Stimulated activated CD8-positive, alpha-beta memory T cell treated with anti-CD3 and anti-CD28 coated beads, Interleukin-4, amount 100 ng/mL, for 4 hours (primary cell): ENCODE measurements at regions not wholly inside any gene's neighbourhood (a gene's known extent, or its start where the extent isn't known, plus 50 kb on each side); places are given as distances from the start of the nearest gene placed in this dataset.

Source experiments
- DNase-seq, 2 donors: peaks; one replicate each; pipeline ENCODE4 v3.0.0-alpha.2; 2020; ENCODE audit warnings: low read depth in 2 of 2, low spot score in 1 of 2

- DNase-seq: no peak
These were observed 247.9 kb downstream of the PPP1R2C start for GRCh38 chrX:42530027-42530426.

- no peak for DNase-seq
These were observed 253.6 kb downstream of the PPP1R2C start for GRCh38 chrX:42524379-42524778.

GRCh38 chrX:42519666-42520231 lies 258.2 kb downstream of the PPP1R2C start:
- DNase-seq: no peak

GRCh38 chrX:42515939-42516338 lies 262.0 kb downstream of the PPP1R2C start:
- DNase-seq: no peak

GRCh38 chrX:42505016-42505415 lies 272.9 kb downstream of the PPP1R2C start:
- DNase-seq: no peak

GRCh38 chrX:42499620-42500019 lies 278.3 kb downstream of the PPP1R2C start:
- no peak for DNase-seq

- DNase-seq: no peak
These were observed 280.6 kb downstream of the PPP1R2C start for GRCh38 chrX:42497356-42497755.

GRCh38 chrX:42496239-42496638 lies 281.7 kb downstream of the PPP1R2C start:
- DNase-seq: no peak

GRCh38 chrX:42495139-42495538 lies 282.8 kb downstream of the PPP1R2C start:
- DNase-seq: no peak

GRCh38 chrX:42491137-42491907 lies 286.6 kb downstream of the PPP1R2C start:
- no peak for DNase-seq

GRCh38 chrX:42490111-42490510 lies 287.9 kb downstream of the PPP1R2C start:
- no peak for DNase-seq

- DNase-seq: no peak
These were observed 292.4 kb downstream of the PPP1R2C start for GRCh38 chrX:42485601-42486000.

GRCh38 chrX:42484233-42484632 lies 293.7 kb downstream of the PPP1R2C start:
- no peak for DNase-seq

GRCh38 chrX:42477396-42477795 lies 300.6 kb downstream of the PPP1R2C start:
- DNase-seq: no peak

GRCh38 chrX:42472727-42473126 lies 305.2 kb downstream of the PPP1R2C start:
- no peak for DNase-seq

- no peak for DNase-seq
These were observed 311.5 kb downstream of the PPP1R2C start for GRCh38 chrX:42466332-42467046.

- DNase-seq: no peak
These were observed 312.1 kb downstream of the PPP1R2C start for GRCh38 chrX:42465821-42466220.

- no peak for DNase-seq
These were observed 314.1 kb downstream of the PPP1R2C start for GRCh38 chrX:42463706-42464490.

GRCh38 chrX:42462917-42463316 lies 315.0 kb downstream of the PPP1R2C start:
- DNase-seq: no peak

- DNase-seq: no peak
These were observed 317.3 kb downstream of the PPP1R2C start for GRCh38 chrX:42460706-42461105.

GRCh38 chrX:42459735-42460134 lies 318.2 kb downstream of the PPP1R2C start:
- DNase-seq: no peak
